ENCODE measurements at regions not wholly inside any gene's neighbourhood (a gene's known extent, or its start where the extent isn't known, plus 50 kb on each side); places are given as distances from the start of the nearest gene placed in this dataset.

DNA sequence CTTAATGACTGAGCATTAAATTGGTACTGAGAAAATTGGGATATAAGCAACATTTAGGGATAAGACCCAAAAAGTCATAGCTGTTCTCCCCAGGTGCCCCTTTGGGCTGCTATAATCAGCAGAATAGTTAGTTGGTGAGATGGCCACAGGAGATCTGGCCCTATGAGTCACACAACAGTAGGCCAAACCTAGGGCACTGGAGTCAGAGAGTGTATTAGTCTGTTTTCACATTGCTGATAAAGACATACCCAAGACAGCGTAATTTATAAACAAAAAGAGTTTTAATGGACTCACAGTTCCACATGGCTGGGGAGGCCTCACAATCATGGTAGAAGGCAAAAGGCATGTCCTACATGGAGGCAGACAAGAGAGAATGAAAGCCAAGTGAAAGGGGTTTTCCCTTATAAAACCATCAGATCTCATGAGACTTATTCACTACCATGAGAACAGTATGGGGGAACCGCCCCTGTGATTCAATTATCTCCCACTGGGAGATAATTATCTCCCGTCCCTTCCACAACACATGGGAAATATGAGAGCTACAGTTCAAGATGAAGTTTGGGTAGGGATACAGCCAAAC, 338.3 kb upstream of the NR3C2 start:
- no peak for FAIRE-seq
- TF ChIP-seq, protein P1, sequence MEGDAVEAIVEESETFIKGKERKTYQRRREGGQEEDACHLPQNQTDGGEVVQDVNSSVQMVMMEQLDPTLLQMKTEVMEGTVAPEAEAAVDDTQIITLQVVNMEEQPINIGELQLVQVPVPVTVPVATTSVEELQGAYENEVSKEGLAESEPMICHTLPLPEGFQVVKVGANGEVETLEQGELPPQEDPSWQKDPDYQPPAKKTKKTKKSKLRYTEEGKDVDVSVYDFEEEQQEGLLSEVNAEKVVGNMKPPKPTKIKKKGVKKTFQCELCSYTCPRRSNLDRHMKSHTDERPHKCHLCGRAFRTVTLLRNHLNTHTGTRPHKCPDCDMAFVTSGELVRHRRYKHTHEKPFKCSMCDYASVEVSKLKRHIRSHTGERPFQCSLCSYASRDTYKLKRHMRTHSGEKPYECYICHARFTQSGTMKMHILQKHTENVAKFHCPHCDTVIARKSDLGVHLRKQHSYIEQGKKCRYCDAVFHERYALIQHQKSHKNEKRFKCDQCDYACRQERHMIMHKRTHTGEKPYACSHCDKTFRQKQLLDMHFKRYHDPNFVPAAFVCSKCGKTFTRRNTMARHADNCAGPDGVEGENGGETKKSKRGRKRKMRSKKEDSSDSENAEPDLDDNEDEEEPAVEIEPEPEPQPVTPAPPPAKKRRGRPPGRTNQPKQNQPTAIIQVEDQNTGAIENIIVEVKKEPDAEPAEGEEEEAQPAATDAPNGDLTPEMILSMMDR (IDR thresholded peaks at IDR 0.05; ENCODE audit: insufficient read depth, missing control alignments) = no peak
- DNase-seq (ENCODE audit: insufficient read length, low spot score) = no peak

DNA sequence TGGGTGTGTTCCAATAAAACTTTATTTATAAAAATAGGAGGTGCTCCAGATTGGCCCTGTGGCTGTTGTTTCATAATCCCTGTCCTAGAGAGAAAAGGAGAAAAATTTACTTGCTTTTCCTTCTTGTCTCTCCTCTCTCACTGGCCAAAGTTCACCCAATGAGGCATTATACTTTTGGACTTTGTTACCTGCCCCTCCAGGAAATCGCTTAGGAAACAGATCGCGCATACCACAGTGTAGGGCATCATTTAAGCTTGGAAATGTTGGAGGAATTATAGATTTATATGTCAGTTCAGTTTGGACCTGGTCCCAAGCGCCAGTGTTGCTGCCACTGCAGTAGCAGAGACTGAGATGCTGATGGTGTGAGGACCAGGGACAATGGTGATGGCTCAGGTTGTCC, 337.6 kb upstream of the NR3C2 start:
- DNase-seq (ENCODE audit: insufficient read length, low spot score) (no peak), FAIRE-seq (no peak)
- TF ChIP-seq, protein P1 (IDR thresholded peaks at IDR 0.05; ENCODE audit: insufficient read depth, missing control alignments) = no peak

DNA sequence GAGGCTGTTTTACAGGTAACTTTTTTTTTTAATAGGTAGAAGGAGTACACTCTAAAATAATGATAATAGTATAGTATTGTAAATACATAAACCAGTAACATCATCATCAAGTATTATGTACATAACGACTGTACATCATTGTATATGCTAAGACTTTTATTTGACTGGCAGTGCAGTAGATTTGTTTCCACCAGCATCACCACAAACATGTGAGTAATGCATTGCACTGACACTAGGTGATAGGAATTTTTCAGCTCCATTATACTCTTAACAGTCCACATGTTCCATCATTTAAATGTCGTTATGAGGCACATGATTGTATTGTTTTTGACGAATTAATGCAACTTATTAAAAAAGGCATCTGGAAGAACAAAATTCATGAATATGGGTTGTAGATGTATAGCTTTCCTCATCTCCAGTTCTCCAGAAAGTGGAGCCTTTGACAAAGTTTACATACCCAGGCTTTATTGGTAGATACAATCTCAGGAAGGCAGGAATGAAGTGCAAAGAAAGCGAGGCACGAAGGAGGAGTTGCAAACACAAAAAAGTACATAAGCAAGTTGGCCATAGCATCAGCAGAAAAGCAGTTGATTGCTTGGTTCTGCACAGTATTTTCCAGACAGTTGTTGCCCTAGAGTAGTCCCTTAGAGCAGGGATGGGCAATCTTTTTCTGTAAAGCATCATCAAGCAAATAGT, 336.9 kb upstream of the NR3C2 start:
- TF ChIP-seq, protein P1 (IDR thresholded peaks at IDR 0.05; ENCODE audit: insufficient read depth, missing control alignments) = no peak
- DNase-seq (ENCODE audit: insufficient read length, low spot score) (no peak), FAIRE-seq (no peak)

DNA sequence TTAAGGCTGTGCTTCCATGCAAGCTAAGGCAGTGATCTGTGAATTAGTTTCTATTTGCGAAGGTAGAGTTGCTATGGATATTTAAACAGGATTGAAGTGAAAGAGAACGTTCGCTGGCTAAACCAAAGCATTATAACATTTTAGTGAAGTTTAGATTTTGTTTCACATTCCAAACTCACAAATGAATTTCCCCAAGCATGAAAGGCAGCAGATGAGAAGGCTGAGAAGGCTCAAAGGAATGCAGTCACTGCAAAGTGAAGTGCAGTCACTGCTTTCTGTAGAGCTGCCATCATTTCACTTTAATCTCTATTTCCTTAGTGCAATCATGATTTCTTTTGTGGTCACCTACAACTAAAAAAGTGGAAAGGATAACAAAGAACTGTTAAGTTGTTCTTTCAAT, 334.7 kb upstream of the NR3C2 start:
- TF ChIP-seq, protein P1 (IDR thresholded peaks at IDR 0.05; ENCODE audit: insufficient read depth, missing control alignments) = no peak
- no peak for FAIRE-seq
- DNase-seq (ENCODE audit: insufficient read length, low spot score) = no peak

DNA sequence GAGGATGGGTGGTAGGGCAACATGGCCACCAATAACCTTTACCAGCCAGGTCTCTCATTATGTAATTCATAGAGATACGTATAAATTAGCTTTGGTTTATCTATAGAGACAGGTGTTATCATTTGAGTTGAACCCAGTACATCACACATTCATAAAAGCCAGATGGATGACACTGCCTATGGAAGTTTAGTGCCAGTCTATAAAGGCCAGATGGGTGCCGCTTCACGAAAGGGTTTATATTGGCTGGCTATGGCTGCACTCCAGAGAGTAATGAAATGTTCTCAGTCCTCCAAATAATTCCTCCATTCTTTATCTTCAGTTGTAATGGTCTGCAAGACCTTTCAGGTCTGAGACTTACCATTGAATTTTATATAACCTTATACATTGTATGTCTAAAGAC, 331.9 kb upstream of the NR3C2 start:
- FAIRE-seq (no peak), DNase-seq (ENCODE audit: insufficient read length, low spot score) (no peak)
- TF ChIP-seq, protein P1 (IDR thresholded peaks at IDR 0.05; ENCODE audit: insufficient read depth, missing control alignments) = no peak

DNA sequence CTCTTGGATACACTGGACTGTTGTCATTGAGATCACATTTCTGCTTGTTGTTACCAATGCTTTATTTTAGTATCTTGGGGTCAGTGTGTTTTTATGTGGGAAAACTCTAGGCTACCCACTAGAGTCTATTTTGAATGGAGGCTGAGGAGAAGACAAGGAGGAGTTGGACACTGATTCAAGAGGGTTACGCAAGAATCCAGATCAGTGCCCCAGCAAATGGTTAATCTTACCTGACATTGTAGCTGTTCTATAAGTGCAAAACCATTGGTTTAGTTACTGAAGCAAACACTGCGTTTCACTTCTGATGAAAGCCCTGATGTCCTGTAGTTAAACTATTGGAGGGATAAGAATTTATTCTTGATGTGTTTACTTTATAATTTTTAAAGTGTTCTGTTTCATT, 331.1 kb upstream of the NR3C2 start:
- no peak for FAIRE-seq
- DNase-seq (ENCODE audit: insufficient read length, low spot score) = no peak
- TF ChIP-seq, protein P1 (IDR thresholded peaks at IDR 0.05; ENCODE audit: insufficient read depth, missing control alignments) = no peak

DNA sequence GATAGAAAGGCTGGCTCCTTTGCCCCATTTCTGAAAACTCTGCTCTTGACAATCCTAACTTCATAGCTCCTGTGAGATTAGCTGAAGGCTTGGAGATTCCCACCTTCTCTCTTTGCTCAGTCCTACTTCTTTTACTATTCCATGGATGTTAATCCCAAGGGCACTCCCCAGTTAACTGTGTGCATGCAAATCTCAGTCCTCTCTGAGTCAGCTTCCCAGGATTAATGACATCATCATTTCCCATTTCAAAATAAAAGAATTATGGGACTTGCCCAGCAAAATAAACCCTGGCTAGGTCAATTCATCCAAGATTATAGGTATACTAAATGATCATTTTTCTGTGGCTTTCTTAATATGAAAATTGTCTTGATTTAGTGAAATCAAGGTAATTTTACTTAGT, 328.6 kb upstream of the NR3C2 start:
- DNase-seq (ENCODE audit: insufficient read length, low spot score) (no peak), FAIRE-seq (no peak)
- TF ChIP-seq, protein P1 (IDR thresholded peaks at IDR 0.05; ENCODE audit: insufficient read depth, missing control alignments) = no peak
